ENCODE measurements at regions not wholly inside any gene's neighbourhood (a gene's known extent, or its start where the extent isn't known, plus 50 kb on each side); places are given as distances from the start of the nearest gene placed in this dataset.

DNA sequence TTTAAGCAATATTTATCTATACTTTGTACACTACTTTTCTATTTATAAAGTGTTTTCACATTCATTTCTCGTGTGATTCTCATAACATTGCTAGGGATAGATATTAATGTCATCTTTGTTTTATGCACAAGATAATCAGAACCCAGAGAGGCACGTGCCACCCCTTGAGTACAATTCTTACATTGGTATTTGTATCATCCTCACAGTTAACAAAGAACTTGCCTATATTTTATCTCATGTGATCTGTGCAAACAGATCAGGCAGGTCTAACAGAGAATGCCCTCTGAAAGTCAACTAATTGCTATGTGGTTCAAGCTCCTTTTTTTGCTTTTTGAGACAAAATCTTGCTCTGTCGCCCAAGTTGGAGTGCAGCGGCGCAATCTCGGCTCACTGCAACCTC lies 604.5 kb downstream of the LMO4 start:
- TF ChIP-seq, protein P1, sequence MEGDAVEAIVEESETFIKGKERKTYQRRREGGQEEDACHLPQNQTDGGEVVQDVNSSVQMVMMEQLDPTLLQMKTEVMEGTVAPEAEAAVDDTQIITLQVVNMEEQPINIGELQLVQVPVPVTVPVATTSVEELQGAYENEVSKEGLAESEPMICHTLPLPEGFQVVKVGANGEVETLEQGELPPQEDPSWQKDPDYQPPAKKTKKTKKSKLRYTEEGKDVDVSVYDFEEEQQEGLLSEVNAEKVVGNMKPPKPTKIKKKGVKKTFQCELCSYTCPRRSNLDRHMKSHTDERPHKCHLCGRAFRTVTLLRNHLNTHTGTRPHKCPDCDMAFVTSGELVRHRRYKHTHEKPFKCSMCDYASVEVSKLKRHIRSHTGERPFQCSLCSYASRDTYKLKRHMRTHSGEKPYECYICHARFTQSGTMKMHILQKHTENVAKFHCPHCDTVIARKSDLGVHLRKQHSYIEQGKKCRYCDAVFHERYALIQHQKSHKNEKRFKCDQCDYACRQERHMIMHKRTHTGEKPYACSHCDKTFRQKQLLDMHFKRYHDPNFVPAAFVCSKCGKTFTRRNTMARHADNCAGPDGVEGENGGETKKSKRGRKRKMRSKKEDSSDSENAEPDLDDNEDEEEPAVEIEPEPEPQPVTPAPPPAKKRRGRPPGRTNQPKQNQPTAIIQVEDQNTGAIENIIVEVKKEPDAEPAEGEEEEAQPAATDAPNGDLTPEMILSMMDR (IDR thresholded peaks at IDR 0.05): no peak
- TF ChIP-seq POLR2A (IDR thresholded peaks at IDR 0.05): no peak
- TF ChIP-seq EP300 (IDR thresholded peaks at IDR 0.05): no peak
- no peak for TF ChIP-seq POLR2AphosphoS5 (IDR thresholded peaks at IDR 0.05)
